IPS-NIHi7 (cell line): ENCODE measurements at regions not wholly inside any gene's neighbourhood (a gene's known extent, or its start where the extent isn't known, plus 50 kb on each side); places are given as distances from the start of the nearest gene placed in this dataset.
A peak's percentile ranks its signal among the peaks of the same experiment; 100 is the strongest.
"Not testable (repeated sequence)": the region's sequence is repeated elsewhere in the genome, so short reads cannot be mapped to it uniquely, and the experiment has no call there.

Experiments used
- DNase-seq: peaks from one replicate; pipeline ENCODE4 v3.0.0; 2012; ENCODE audit warnings: mixed read lengths; ENCODE audit errors: extremely low spot score

DNA sequence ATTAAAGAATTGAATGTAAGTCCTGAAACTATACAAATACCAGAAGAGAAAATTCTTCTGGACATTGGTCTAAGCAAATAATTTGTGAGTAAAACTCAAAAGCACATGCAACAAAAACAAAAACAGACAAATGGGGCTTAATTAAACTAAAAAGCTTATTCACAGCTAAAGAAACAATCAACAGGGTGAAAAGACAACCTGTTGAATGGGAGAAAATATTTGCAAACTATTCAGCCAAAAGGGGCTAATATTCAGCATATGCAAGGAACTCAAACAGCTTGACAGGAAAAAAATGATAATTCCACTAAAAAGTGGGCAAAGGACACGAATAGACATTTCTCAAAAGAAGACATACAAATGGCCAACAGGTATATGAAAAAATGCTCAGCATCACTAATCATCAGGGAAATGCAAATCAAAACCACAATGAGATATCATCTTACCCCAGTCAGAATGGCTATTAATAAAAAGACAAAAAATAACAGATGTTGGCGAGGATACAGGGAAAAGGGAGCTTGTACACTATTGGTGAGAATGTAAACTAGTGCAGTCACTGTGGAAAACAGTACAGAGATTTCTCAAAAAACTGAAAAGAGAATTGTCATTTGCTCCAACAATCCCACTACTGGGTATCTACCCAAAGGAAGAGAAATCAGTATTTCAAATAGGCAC is 177.5 kb upstream of the RTL1 start:
- DNase-seq, result no peak

DNA sequence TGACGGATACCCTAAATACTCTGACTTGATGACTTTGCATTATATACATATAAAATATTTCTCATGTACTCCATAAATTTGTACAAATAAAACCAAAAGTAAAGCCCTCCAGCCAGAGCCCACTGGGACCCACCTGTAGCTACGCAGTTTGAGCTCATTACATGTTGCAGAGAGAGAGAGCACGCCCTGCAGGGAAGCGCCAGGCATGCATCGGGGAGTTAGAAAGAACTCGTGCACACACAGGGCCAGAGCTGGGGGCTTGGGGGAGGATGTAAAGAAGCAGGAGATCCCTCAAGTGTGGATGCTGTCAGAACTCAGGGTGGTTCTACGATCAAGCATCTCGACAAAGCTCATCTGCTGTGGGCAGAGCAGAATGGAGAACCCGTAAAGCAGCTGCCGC is 178.5 kb upstream of the RTL1 start:
- DNase-seq, result peak; percentile 7

DNA sequence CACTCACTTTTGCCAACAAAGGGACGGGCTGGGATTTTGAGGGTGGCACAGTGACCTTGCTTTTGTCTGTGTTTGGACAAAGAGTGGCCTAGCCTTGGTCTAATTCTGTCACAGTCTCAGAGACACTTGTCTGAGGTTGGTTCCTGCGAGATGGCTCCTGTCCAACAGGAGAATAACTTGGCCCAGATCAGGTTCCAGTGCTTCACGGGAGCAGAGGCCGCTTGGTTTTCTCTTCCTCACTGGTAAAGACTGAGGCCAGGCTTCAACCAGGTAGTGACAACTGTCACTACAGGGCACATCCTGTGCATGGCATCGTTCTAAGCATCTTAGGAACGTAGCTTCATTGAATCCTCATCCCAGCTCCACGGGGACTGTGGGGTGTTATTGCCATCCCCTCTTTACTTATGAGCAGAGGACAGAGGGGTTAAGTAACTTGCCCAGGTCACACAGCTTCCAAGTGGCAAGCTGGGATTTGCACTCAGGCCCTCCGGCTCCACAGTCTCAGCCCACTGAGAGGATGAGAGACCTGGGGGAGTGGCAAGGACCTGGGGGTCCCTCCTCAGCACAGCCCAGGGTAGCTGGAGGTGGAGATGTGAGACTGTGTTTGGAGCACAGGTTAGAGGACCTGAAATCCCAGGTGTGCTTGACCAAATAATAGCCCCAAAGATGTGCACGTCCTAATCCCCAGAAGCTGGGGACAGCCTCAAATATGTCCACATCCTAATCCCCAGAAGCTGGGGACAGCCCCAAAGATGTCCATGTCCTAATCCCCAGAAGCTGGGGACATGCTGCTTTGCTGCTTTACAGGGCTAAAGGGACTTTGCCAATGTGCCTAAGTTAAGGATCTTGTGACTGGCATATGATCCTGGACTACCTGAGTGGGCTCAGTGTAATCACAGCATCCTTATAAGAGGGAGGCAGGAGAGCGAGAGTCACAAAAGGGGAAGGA is 179.2 kb upstream of the RTL1 start:
- DNase-seq, result peak; percentile 1

DNA sequence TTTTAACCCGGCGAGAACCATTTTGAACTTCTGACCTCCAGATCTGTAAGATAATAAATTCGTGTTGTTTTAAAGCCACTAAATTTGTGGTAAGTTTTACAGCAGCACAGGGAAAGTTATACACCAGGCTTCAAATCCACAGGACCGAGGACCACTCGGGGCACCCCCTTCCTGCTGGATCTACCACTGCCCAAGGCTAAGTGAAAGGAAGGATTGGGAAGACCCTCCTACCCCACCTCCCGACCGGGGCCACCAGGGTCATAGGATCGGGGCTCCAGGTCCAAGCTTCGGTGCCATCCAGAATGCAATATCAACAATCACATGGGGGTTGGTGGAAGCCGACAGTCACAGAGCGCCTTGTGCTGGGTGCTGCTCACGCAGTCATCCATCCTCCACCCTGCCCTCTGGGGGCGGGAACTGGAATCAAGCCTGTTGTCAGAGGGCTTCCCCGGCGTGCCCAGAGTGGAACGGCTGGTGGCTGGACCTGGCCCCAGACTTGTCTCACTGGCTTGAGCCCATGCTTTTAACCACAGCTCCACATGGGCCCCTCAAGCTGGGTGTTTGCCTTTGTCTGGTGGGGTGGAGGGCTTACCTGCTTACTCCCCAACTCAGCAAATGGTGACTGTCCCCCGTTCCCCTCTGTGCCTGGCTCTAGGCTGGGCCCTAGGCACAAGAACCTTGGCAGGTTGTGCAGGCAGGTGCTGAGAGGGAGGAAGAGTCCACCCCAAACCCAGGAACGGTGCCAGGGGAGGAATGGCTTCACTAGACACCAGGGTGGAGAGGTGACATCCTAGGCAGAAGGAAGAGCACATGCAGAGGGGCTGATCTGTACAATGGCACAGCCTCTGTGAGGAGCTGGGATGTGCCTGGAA is 180.3 kb upstream of the RTL1 start:
- peak; percentile 77 for DNase-seq

DNA sequence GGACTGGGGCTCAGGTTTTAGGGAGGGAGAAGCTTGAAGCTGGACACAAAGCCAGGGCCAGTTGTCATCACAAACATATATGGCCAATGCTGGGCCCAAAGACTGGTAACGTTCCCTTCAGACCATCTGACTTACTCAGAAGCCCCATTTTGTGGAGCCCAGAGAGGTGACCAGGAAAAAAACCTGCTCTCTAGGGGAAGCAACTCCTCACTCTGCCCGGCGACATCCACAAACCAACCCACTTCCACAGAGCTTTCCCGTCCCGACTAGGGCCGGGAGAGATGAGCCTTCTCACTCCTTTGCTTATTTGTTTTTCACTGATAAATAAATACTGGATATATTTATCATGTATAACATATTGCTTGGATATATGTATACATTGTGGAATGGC is 180.9 kb upstream of the RTL1 start:
- no peak for DNase-seq

DNA sequence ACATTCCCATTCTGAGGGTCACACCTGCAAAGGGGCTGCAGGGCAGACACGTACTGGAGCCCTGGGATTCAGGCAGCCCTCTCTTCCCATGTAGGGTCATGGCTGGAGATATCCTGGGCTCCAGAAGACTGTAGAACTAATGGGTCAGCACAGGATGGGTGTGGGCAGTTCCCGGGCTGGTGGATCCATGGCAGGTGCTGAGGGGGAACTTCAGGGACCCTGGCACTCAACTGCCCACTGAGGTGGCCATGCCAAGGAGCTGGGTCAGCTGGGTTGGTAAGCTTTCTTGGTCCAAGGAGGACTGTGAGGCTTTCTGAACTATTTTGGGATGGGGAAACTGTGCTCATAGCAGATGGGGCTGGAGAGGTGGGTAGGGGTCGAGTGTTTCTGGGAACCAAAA is 183.4 kb upstream of the RTL1 start:
- DNase-seq, result no peak

DNA sequence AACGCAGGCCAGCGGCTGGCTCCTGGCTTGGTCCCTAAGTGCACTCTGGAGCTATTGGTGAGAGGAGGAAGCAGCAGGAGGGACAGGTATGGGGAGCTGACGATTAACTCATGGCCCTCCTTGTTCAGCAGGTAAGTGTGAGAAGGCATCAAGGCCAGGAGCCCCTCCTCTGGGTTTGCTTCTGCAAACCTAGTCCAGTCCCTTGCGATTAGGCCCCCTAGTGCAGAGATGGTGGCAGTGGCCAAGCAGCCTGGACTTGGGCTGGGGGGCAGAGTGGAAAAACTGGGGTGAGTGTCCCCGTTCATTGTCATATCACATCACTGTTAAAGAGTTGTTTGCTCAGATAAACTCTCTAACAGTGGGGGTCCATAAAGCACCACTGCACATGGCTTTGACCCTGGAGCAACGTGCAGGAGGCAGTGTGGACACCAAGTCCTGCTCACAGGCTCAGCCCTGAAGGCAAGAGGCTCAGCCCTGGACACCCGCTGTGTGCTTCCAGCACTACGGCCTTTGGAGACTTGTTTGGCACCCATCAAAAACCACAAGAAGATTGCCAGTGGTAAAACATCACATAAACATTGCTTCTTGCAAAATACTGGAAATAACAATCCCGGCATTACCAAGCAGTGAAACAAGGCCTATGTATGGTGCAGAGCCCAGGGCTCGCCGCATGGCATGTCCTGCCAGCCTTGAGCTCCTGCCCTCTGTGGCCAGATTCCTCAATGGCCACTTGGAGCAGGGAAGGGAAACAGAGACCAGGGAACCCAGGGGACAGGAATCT is 184.3 kb upstream of the RTL1 start:
- DNase-seq, result peak; percentile 19

DNA sequence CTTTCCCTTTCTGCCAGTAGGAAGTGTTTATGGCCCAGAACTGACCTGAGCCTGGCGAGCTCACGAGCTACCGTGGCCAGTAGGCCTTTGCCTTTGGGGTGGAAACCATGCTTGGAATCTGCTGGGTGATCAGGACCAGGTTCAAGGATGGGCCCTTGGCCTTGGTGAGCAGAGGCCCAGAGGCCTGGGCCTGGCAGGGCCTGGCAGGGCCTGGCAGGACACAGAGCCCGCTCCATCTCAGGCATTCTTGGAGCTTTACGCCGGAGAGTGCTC is 184.8 kb upstream of the RTL1 start:
- no peak for DNase-seq

DNA sequence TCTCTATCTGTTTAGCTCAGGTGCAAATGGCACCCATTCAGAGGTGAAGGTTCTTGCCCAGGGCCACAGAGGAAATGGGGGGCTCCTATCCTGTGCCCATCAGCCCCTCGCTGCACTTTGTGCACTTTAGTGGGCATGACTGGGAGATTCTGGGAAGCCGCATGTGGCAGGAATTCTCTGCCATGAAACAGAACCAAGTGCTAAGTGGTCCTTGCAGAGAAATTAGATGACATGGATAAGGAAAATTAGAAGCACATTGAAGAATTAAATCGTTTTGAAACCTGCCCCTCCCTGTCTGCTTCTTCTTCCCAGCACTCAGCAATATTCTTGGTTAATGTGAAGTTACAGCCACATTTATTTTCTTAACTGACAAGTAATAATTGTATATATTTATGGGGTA is 185.2 kb upstream of the RTL1 start:
- no peak for DNase-seq

DNA sequence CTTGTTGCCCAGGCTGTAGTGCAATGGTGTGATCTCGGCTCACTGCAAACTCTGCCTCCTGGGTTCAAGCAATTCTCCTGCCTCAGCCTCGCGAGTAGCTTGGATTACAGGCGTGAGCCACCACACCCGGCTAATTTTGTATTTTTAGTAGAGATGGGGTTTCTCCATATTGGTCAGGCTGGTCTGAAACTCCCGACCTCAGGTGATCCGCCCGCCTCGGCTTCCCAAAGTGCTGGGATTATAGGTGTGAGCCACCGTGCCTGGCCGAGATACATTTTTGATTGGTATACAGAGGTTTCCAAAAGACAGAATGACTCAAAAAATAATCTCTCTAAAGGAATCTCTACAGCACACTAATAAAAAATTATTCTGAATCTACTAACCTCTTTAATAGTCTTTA is 187.0 kb upstream of the RTL1 start:
- DNase-seq, result not testable (repeated sequence)

DNA sequence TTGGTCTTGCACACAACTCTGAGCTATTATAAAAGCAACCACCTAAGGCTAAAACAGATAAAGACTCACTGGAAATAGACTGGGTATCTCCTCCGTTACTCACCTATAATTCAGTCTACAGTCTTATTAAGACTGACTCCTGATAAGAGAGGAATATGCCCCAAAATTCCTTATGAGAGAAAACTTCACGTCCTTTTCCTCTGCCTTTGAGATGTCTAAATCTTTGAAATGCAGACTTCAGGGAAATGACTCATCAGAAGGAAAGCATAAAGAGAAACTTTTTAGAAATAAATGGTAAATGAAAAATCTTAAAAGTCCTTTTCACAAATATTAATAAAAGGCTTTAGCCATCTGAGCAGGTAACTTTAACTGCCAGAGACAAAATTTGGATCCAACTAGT is 187.5 kb upstream of the RTL1 start:
- no peak for DNase-seq

DNA sequence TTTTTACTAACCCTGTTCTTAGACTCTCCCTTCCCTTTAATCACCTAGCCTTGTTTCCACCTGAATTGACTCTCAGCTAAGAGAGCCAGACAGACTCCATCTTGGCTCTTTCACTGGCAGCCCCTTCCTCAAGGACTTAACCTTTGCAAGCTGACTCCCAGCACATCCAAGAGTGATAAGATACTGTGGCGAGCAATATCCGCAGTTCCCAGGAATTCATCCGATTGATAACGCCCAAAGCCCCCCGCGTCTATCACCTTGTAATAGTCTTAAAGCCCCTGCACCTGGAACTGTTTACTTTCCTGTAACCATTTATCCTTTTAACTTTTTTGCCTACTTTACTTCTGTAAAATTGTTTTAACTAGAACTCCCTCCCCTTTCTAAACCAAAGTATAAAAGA is 191.4 kb upstream of the RTL1 start:
- not testable (repeated sequence) for DNase-seq

DNA sequence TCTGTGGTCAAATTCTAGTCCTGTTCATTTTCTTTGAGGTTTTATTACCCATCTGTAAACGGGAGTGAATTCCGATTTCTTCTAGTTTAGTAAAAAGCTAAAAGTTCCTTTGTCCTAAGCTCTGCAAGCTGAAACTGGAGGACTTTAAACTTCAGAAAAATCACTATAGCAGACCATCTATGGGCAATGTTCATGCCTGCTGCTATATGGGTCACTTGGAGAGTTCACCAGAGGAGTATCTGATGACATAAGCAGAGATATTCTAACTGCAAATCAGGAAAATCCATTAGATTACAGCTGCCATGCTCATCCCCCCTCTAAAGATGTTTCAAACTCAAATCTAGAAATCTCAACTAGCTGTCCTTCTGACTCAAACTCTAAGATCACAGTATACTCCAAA is 193.0 kb upstream of the RTL1 start:
- no peak for DNase-seq

DNA sequence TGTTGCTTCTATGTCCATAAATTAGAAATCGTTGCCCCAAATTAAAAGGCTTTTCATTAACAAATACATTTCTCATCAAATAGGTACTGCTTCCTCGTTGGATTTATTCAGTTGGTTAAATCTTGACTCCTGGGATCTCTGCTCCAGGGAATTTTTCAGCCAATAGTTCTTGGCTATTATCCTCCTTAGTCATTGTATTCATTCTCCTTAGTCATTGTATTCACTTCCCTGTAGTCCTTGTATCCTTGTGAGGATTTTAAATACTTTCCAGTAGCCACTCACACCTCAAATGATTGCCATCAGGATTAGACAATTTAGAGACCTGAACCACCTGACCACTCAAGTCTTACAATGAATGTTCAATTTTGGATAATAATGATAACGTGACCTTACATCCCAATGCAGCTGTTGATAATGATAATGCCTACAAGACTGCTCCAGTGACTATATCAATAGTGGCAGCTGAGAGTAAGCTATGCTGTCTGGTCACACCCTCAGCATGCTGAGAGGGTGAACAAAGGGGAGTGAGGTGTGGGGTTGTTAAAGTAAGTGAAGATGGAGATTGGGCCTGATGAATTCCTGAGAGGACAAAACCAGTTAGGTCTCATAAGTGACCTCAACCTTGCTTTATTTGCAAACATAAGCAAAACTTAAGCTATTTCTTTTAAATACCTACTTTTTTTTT is 193.7 kb upstream of the RTL1 start:
- DNase-seq, result peak; percentile 9

DNA sequence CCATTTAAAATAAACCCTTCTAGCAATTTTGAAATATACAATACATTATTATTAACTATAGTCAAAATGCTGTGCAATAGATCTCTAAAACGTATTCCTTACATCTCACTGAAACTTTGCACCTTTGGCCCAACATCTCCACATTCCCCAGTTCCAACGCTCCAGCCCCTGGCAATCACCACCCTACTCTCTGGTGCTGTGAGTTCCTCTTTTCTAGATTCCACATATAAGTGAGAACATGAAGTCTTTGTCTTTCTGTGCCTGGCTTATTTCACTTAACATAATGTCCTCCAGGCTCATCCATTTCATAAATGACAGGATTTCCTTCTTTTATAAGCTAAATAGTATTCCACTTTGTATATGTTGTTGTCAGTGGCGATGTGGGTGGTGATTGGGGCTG is 194.7 kb upstream of the RTL1 start:
- DNase-seq, result no peak

DNA sequence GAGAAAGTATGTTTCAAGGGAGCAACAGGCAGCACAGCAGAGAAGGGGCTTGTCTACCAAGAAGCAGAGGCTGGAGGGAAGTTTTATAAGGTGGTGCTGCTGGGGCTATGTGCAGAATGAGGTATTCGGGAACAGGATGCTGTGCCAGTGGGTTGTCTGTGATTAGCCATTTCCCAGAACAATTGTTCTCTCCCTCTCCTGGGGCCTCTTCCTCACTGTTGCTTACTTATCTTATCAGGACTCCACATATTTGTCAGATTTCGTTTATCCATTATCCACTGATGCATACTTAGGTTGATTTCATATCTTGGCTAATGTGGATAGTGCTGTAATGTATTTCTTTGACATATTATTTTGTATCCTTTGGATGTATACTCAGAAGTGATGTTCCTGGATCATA is 195.1 kb upstream of the RTL1 start:
- DNase-seq, result peak; percentile 12

DNA sequence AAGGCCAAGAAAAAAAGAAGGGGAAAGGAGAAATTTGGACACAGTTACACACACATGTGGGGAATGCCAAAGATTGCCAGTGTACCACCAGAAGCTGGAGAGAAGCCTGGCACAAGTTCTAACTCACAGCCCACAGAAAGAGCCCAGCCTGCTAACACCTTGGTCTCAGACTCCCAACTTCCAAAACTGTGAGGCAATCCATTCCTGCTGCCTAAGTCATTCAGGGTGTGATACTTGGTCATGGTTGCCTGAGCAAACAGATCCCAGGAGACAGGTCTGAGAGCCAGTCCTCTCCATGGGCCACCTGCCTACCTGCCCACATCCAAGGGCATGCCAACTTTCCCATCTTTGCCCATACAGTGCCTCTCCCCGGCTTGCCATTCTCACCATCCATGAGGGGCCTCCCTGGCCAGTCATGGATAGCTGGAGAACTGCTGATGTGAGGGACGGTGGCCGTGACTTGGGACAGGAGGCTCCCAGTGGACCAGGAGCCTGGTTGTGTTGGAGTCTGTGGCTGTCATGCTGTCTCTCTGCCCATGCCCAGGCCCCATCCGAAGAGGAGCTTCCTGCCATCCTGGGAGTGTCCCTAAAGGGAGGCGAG is 198.0 kb upstream of the RTL1 start:
- peak; percentile 4 for DNase-seq

DNA sequence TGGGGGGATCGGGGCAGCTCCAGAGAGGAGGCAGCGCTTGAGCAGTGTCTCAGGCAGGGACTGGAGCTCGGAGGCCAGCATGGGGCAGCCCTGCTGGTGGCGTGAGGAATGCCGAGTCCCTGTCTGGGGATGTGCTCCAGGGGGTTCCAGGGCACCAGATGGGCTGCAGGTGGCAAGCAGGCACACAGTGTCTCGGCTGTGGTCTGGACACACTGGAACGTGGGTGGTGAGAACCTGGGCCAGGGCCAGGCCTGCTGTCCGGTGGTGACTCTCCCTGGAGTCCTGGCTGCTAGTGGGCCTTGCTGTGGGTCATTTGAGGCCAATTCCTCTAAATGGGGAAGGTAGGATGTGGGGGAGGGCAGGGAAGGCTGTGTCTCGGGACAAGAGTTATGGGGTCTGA is 199.4 kb upstream of the RTL1 start:
- peak; percentile 16 for DNase-seq

DNA sequence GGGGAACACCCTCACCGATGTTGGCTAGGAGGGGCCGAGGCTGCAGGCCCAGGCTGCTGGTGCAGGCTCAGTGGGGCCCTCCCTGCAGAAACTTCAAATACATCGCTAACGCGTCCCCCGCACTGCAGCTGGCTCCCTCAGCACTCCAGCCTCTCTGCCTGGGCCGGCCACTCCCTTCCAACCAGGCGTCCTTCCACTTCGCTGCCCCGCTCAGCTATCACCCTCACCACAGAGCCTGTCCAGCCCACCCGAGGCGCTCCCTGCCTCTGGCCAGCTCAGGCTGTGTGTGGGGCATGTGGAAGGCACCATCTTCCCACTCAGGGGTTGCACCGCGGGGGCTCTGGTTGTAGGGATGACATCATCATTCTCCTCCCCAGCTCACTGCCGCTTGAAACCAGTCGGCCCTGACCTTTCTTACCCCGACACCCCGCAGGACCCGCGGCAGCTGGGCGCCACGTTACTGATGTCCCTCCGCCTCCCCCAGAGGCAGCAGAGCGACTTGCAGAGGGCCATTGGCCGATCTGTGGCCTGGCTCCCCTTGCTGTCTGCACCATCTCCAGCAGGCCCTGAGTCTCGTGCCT is 199.9 kb upstream of the RTL1 start:
- peak; percentile 31 for DNase-seq

DNA sequence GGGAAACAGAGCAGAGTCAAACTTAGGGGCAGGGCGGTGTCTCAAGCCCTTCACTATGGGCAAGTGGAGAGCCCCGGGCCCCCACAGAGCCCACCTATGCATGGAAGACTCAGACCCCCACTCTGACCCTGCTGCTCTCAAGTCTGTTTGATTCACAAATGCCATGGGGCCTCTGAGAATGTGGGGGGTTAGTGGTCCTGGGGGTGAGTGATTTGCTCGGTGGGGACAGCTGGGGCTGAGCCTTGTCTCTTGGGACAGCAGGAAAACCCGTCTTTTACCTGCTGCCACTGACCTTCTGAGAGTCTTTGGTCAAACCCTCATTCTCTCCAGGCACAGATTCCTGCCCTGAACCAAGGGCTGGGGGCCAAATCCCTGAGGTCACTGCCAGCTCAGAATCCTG is 201.0 kb upstream of the RTL1 start:
- DNase-seq, result peak; percentile 2
